Retinal pigment epithelial cell (primary cell): ENCODE measurements at regions not wholly inside any gene's neighbourhood (a gene's known extent, or its start where the extent isn't known, plus 50 kb on each side); places are given as distances from the start of the nearest gene placed in this dataset.

Source experiments
- DNase-seq: peaks from one replicate; pipeline ENCODE4 v3.0.0-alpha.2; 2010; ENCODE audit warnings: low read depth
- H3K4me3 ChIP-seq: 2 replicates; pipeline ENCODE4 v1.5.1; 2011; ENCODE audit warnings: mild to moderate bottlenecking, low read length, control low read depth, moderate library complexity
- CTCF ChIP-seq: conservative IDR thresholded peaks from 2 replicates; pipeline ENCODE4 v1.5.1; 2011; ENCODE audit warnings: low read depth, low read length, control low read depth, inconsistent platforms

DNA sequence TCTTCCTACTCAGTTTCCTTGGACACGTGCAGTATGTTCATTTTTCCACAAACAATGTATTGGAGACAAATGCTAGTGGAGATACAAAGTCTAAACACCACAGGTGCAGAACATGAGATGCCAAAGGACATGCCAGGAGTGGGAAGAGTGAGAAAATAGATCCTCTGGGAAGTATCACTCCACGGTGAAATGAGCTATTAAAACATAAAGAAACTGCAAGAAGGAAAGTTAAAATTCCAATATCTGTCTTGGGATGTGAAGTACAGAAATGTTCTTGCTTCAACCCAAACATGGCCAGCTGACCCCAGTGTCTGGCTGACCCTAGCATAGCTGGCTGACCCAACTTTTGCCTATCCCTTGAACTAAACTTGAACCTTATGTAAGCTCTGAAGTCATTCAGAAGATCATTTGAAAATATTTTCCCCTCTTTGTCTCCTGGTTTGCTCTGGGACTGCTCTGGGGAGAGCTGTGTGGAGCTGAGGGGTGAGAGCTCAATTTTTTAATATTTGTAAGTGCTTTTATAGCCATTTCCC, 59.5 kb downstream of the FZD1 start:
- no peak for TF ChIP-seq CTCF
- no peak for DNase-seq
- no peak overlapping the region for H3K4me3 ChIP-seq

DNA sequence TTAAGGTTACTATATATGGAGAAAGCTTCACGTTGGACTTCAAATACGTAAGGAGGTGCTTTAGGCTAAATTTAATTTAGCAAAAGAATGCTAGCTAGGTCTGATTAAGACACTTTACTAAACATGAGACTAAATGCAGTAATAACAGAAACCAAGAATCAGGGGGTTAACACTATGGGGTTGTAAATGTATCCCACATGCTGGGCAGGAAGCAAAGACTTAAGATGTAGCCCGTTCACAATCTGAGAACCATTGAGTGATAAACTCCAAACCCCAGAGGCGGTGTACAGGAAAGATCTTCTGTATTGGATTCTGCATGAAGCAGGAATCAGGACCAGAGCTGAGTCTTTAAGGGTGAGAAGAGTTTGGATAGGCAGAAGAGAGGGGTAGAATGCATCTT, 60.4 kb downstream of the FZD1 start:
- no peak overlapping the region for H3K4me3 ChIP-seq
- no peak for TF ChIP-seq CTCF
- no peak for DNase-seq

- DNase-seq: no peak
- no peak for TF ChIP-seq CTCF
- H3K4me3 ChIP-seq: no peak overlapping the region
Measured at GRCh38 chr7:91325726-91326125, 61.5 kb downstream of the FZD1 start.

- no peak overlapping the region for H3K4me3 ChIP-seq
- DNase-seq: no peak
- no peak for TF ChIP-seq CTCF
Measured at GRCh38 chr7:91326516-91327199, 62.4 kb downstream of the FZD1 start.

- no peak for DNase-seq
- H3K4me3 ChIP-seq: no peak overlapping the region
Measured at GRCh38 chr7:91327346-91327745, 63.1 kb downstream of the FZD1 start.

DNA sequence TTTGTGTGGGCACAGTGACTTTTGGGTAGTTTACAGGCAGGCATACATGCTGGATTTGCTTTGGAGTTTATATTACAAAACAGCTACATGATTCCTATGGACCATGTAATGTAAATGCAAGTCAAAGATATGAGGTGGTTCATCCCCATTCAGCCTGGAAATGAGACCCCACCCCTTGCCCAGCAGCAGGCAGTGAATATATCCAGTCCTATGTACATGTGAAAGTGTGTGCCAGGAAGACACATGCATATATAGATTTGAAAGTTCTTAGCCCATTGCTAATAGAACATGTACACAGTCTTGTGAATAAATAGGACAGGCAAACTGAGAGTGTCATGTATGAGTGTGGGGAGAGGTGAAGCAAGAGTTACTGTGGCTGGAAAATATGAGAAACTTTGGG, 65.3 kb downstream of the FZD1 start:
- DNase-seq: no peak
- H3K4me3 ChIP-seq: no peak overlapping the region
- TF ChIP-seq CTCF: no peak

More at GRCh38 chr7:91327346-91327745, 63.1 kb downstream of the FZD1 start:
- TF ChIP-seq CTCF: no peak

DNA sequence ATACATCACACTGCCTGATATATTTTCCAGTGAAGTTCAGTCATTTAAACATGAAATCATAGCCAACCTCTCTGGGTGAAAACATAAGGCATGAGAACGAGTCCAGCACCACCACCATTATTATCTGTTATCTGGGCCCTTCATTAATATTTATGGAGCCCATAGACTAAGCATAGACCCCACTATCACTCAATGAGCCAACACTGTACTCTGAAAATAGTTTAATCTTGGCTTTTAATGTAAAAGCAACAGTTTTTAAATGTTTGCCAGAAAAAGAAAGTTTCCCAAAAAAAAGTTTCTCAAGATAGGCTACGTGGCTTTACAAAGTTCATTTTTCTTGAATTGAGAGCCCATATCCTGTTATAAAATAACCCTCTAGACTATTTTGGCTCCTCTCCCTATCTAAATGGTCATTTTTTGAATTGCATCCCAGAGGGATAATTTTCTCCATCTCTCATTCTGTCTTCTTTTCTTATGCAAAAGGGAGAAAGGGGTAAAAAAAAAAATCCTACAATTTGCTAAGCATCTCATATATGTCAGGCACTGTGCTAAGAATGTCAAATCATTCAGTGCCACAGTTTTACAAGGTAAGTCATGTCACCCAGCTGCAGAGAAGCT, 66.1 kb downstream of the FZD1 start:
- DNase-seq: no peak
- no peak for TF ChIP-seq CTCF
- H3K4me3 ChIP-seq: no peak overlapping the region
